ENCODE measurements at regions not wholly inside any gene's neighbourhood (a gene's known extent, or its start where the extent isn't known, plus 50 kb on each side); places are given as distances from the start of the nearest gene placed in this dataset.

- TF ChIP-seq POLR2A (IDR thresholded peaks at IDR 0.05) (no peak), CTCF (IDR thresholded peaks at IDR 0.05) (no peak)
Observed at GRCh38 chr10:110433740-110434139, 64.0 kb upstream of the DUSP5 start.

All from thyroid gland (tissue), 4 donors.